ENCODE measurements at regions not wholly inside any gene's neighbourhood (a gene's known extent, or its start where the extent isn't known, plus 50 kb on each side); places are given as distances from the start of the nearest gene placed in this dataset.

DNA sequence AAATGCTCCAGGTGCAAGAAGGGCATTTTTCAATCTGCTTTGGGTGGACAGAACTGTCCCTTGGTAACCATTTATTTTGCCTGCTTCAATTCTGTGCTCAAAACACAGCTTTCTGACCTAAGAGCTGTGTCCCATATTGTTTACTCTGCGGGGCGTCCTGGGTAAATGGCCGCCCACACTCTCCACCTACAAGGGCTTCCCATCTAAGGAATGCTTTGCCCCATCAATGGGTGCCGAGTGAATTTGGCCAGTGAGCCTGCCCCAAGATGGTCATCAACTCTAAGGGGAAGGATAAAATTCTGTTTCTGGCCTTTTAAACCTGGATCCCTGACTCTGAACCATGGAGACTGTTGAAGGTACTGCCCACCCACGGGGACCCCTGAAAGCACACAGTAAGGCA lies 55.5 kb upstream of the FAM89A start:
- TF ChIP-seq POLR2AphosphoS5 (IDR thresholded peaks at IDR 0.05; ENCODE audit: low read depth, low read length) (no peak), FOXP2 (optimal IDR thresholded peaks at IDR 0.05; ENCODE audit: borderline replicate concordance, extremely low read depth, extremely low read length, insufficient read depth) (no peak), TAF1 (IDR thresholded peaks at IDR 0.05; ENCODE audit: borderline replicate concordance, insufficient read depth, low read length) (no peak)
- TF ChIP-seq, protein P1, sequence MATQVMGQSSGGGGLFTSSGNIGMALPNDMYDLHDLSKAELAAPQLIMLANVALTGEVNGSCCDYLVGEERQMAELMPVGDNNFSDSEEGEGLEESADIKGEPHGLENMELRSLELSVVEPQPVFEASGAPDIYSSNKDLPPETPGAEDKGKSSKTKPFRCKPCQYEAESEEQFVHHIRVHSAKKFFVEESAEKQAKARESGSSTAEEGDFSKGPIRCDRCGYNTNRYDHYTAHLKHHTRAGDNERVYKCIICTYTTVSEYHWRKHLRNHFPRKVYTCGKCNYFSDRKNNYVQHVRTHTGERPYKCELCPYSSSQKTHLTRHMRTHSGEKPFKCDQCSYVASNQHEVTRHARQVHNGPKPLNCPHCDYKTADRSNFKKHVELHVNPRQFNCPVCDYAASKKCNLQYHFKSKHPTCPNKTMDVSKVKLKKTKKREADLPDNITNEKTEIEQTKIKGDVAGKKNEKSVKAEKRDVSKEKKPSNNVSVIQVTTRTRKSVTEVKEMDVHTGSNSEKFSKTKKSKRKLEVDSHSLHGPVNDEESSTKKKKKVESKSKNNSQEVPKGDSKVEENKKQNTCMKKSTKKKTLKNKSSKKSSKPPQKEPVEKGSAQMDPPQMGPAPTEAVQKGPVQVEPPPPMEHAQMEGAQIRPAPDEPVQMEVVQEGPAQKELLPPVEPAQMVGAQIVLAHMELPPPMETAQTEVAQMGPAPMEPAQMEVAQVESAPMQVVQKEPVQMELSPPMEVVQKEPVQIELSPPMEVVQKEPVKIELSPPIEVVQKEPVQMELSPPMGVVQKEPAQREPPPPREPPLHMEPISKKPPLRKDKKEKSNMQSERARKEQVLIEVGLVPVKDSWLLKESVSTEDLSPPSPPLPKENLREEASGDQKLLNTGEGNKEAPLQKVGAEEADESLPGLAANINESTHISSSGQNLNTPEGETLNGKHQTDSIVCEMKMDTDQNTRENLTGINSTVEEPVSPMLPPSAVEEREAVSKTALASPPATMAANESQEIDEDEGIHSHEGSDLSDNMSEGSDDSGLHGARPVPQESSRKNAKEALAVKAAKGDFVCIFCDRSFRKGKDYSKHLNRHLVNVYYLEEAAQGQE (IDR thresholded peaks at IDR 0.05; ENCODE audit: insufficient read depth in 1 of 2, low read depth in 2 of 2, low read length in 2 of 2): no peak

DNA sequence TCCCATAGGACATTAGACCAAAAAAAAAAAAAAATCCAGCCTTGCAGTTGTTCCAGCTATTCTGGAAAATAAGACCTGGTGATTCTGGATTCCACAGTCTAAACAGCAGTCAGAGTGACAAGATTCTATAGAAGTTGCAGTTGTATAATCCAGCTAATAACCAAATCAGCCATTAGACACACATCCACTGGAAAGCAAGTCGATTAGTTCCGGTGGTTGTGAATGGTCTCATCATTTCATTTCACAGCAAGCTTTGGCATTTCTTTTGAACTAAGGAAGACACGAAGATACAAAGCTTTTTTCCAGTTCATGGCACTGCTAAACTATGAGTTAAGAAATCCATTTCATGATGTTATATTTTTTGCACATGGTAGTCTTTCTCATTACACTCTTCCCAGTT lies 54.4 kb upstream of the FAM89A start:
- no peak for TF ChIP-seq POLR2AphosphoS5 (IDR thresholded peaks at IDR 0.05; ENCODE audit: low read depth, low read length)
- TF ChIP-seq, protein P1 (IDR thresholded peaks at IDR 0.05; ENCODE audit: insufficient read depth in 1 of 2, low read depth in 2 of 2, low read length in 2 of 2): no peak
- TF ChIP-seq SIN3A (IDR thresholded peaks at IDR 0.05; ENCODE audit: borderline replicate concordance, insufficient read depth, low read length): no peak
- no peak for TF ChIP-seq FOXP2 (optimal IDR thresholded peaks at IDR 0.05; ENCODE audit: borderline replicate concordance, extremely low read depth, extremely low read length, insufficient read depth)
- TF ChIP-seq TAF1 (IDR thresholded peaks at IDR 0.05; ENCODE audit: borderline replicate concordance, insufficient read depth, low read length): no peak

DNA sequence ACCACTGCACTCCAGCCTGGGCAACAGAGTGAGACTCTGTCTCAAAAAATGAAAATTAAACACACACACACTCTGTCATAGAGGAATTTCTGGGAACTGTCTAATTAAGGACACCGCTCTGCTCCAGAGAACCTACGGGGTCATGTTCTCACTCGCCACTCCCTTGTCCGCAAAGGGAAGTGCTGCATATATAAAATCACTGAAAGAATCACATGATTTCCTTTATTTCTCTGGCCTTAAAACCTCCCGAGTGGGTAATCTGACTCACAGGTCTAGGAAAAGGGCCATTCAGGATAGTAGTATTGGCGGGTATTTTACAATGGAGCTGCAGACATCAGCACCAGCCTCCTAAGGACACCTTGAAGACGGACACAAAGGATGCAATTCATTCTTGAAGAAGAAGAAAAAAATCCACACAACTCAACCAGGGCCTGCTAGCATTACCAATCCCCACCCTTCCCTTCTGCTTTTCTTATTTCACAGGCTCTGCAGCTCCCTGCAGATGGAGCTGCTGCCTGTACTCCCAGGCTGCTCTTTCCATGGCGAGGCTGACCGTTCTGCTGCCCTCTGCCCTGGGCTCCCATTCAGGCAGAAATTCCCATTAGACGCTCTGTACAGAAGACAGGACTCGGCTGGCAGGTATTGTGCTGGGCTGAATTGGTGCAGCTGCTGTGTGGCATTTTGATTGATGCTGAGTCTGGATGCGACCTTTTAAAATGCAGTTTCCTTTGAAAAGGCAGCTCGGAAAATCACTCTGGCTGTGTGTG lies 53.3 kb upstream of the FAM89A start:
- TF ChIP-seq POLR2AphosphoS5 (IDR thresholded peaks at IDR 0.05; ENCODE audit: low read depth, low read length) (no peak), SIN3A (IDR thresholded peaks at IDR 0.05; ENCODE audit: borderline replicate concordance, insufficient read depth, low read length) (no peak), TAF1 (IDR thresholded peaks at IDR 0.05; ENCODE audit: borderline replicate concordance, insufficient read depth, low read length) (no peak), FOXP2 (optimal IDR thresholded peaks at IDR 0.05; ENCODE audit: borderline replicate concordance, extremely low read depth, extremely low read length, insufficient read depth) (no peak)
- TF ChIP-seq, protein P1 (IDR thresholded peaks at IDR 0.05; ENCODE audit: insufficient read depth in 1 of 2, low read depth in 2 of 2, low read length in 2 of 2): no peak

DNA sequence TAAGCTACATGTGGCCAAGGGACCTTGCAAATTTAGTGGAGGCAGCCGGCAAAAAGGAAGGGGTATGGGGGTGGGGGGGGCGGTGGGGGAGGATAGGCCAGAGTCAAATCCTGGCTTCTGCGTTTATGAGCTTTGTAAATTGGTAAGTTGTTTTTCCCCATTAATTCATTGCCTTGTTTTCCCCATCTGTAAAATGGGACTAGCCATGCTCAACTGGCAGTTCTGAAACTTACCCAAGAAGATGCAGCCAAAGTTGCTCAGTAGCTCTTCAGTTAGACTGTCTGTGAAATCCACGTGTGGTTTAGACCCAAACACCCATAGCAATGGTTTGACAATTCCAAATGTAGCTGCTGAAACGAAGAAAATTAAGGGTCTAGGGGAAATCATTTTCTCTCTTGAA lies 52.3 kb upstream of the FAM89A start:
- TF ChIP-seq TAF1 (IDR thresholded peaks at IDR 0.05; ENCODE audit: borderline replicate concordance, insufficient read depth, low read length): no peak

DNA sequence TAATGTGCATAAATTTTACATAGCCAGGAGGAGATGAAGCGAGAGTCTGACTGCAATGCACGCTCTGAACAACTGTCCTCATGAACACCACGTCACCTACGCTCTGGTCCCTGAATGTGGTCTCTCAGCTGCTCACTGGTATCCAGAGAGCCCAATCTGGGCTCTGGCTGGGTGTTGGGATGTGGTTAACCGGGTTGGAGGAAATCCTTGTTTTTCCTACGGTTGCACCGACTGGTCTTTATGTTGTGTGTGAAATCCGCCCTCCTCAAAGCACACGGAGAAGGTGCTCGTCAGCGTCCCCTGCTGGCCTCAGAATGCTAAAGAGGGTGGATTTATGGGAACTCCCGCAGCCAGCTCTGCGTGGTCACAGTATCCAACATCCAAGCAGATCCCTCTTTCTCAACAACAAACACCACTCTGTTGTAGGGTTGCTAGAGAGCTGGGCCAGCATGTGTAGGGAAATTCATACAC lies 51.8 kb upstream of the FAM89A start:
- no peak for TF ChIP-seq TAF1 (IDR thresholded peaks at IDR 0.05; ENCODE audit: borderline replicate concordance, insufficient read depth, low read length)
- no peak for TF ChIP-seq FOXP2 (optimal IDR thresholded peaks at IDR 0.05; ENCODE audit: borderline replicate concordance, extremely low read depth, extremely low read length, insufficient read depth)

DNA sequence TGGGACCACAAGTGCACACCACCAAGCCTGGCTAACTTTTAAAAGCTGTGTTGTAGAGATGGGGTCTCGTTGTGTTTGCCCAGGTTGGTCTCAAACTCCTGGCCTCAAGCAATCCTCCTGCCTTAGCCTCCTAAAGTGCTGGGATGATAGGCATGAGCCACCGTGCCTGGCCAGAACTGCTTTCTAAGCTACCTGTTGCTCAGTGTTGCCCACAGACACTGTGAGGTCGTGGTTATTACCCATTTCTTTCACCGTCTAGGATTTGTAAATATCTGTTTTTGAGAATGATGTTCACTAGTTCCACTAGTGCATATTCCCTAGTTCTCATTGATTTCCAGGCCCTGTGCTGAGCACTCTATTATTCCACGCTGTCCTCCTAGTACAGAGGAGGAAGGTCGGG lies 51.4 kb upstream of the FAM89A start:
- TF ChIP-seq POLR2AphosphoS5 (IDR thresholded peaks at IDR 0.05; ENCODE audit: low read depth, low read length): no peak
- no peak for TF ChIP-seq SIN3A (IDR thresholded peaks at IDR 0.05; ENCODE audit: borderline replicate concordance, insufficient read depth, low read length)
- TF ChIP-seq, protein P1 (IDR thresholded peaks at IDR 0.05; ENCODE audit: insufficient read depth in 1 of 2, low read depth in 2 of 2, low read length in 2 of 2): no peak
- no peak for TF ChIP-seq TAF1 (IDR thresholded peaks at IDR 0.05; ENCODE audit: borderline replicate concordance, insufficient read depth, low read length)
- no peak for TF ChIP-seq FOXP2 (optimal IDR thresholded peaks at IDR 0.05; ENCODE audit: borderline replicate concordance, extremely low read depth, extremely low read length, insufficient read depth)

Data from PFSK-1 (cell line).